ENCODE measurements at regions not wholly inside any gene's neighbourhood (a gene's known extent, or its start where the extent isn't known, plus 50 kb on each side); places are given as distances from the start of the nearest gene placed in this dataset.

- no peak for DNase-seq (ENCODE audit: low read depth in 2 of 2)
Observed at GRCh38 chr6:14806101-14806500, 439.8 kb upstream of the JARID2 start.

- DNase-seq (ENCODE audit: low read depth in 2 of 2): no peak
Observed at GRCh38 chr6:14807130-14807529, 438.7 kb upstream of the JARID2 start.

- DNase-seq (ENCODE audit: low read depth in 2 of 2): no peak
Observed at GRCh38 chr6:14807971-14808370, 437.9 kb upstream of the JARID2 start.

- no peak for DNase-seq (ENCODE audit: low read depth in 2 of 2)
Observed at GRCh38 chr6:14810021-14810420, 435.8 kb upstream of the JARID2 start.

GRCh38 chr6:14811775-14812428 is 434.0 kb upstream of the JARID2 start:
- no peak for DNase-seq (ENCODE audit: low read depth in 2 of 2)

GRCh38 chr6:14814016-14814415 is 431.9 kb upstream of the JARID2 start:
- DNase-seq (ENCODE audit: low read depth in 2 of 2): no peak

- no peak for DNase-seq (ENCODE audit: low read depth in 2 of 2)
Observed at GRCh38 chr6:14816116-14816859, 429.6 kb upstream of the JARID2 start.

GRCh38 chr6:14817074-14817473 is 428.8 kb upstream of the JARID2 start:
- DNase-seq (ENCODE audit: low read depth in 2 of 2): no peak

GRCh38 chr6:14818422-14818884 is 427.4 kb upstream of the JARID2 start:
- no peak for DNase-seq (ENCODE audit: low read depth in 2 of 2)

GRCh38 chr6:14819001-14819400 is 426.9 kb upstream of the JARID2 start:
- DNase-seq (ENCODE audit: low read depth in 2 of 2): no peak

- no peak for DNase-seq (ENCODE audit: low read depth in 2 of 2)
Observed at GRCh38 chr6:14819840-14820420, 425.9 kb upstream of the JARID2 start.

GRCh38 chr6:14822012-14822553 is 423.8 kb upstream of the JARID2 start:
- no peak for DNase-seq (ENCODE audit: low read depth in 2 of 2)

- DNase-seq (ENCODE audit: low read depth in 2 of 2): no peak
Observed at GRCh38 chr6:14822679-14823078, 423.2 kb upstream of the JARID2 start.

- no peak for DNase-seq (ENCODE audit: low read depth in 2 of 2)
Observed at GRCh38 chr6:14824060-14824459, 421.8 kb upstream of the JARID2 start.

- DNase-seq (ENCODE audit: low read depth in 2 of 2): no peak
Observed at GRCh38 chr6:14824484-14825275, 421.2 kb upstream of the JARID2 start.

GRCh38 chr6:14826456-14826855 is 419.4 kb upstream of the JARID2 start:
- DNase-seq (ENCODE audit: low read depth in 2 of 2): no peak

GRCh38 chr6:14827354-14827753 is 418.5 kb upstream of the JARID2 start:
- no peak for DNase-seq (ENCODE audit: low read depth in 2 of 2)

- no peak for DNase-seq (ENCODE audit: low read depth in 2 of 2)
Observed at GRCh38 chr6:14828201-14828611, 417.7 kb upstream of the JARID2 start.

GRCh38 chr6:14831070-14831469 is 414.8 kb upstream of the JARID2 start:
- DNase-seq (ENCODE audit: low read depth in 2 of 2): no peak

- DNase-seq (ENCODE audit: low read depth in 2 of 2): no peak
Observed at GRCh38 chr6:14831937-14832336, 413.9 kb upstream of the JARID2 start.

GRCh38 chr6:14832427-14832826 is 413.4 kb upstream of the JARID2 start:
- no peak for DNase-seq (ENCODE audit: low read depth in 2 of 2)
